ENCODE measurements at regions not wholly inside any gene's neighbourhood (a gene's known extent, or its start where the extent isn't known, plus 50 kb on each side); places are given as distances from the start of the nearest gene placed in this dataset.

- DNase-seq (ENCODE audit: low spot score), result no peak
- ChIA-PET POLR2A (interaction anchor here (0.7 kb wide), 1 partner anchor 33 kb away, joined by 3 read pairs; no protein-coding TSS in a partner anchor), CTCF (ENCODE audit: unreplicated experiment) (no interaction called here)
- no TSS peak for BruUV-seq (replicated peaks)
- Histone ChIP-seq H3K4me3 (ENCODE audit: low read depth, low read length, poor library complexity, severe bottlenecking) (no peak overlapping the region), H3K9me3 (ENCODE audit: low read length) (no peaks in the 10 kb centered on the region), H2AFZ (ENCODE audit: low read length) (no peak overlapping the region), H3K79me2 (ENCODE audit: insufficient read depth, low read depth, low read length) (no peaks in the 10 kb centered on the region), H3K9me2 (ENCODE audit: insufficient read depth, low read length) (no peaks in the 10 kb centered on the region), H3K36me3 (ENCODE audit: insufficient read depth, low read length) (no peaks in the 10 kb centered on the region), H4K20me1 (ENCODE audit: insufficient read depth, low read length) (no peaks in the 10 kb centered on the region), H3K4me2 (ENCODE audit: low read length) (no peak overlapping the region), H3K4me1 (ENCODE audit: insufficient read depth, low read length, poor library complexity, severe bottlenecking) (no peaks in the 10 kb centered on the region), H3K27ac (ENCODE audit: low read depth, low read length, poor library complexity, severe bottlenecking) (no peak overlapping the region)
- TF ChIP-seq CTCF (conservative IDR thresholded peaks at IDR 0.05; ENCODE audit: low read length), result no peak
- no peak for TF ChIP-seq EZH2phosphoT487 (IDR thresholded peaks at IDR 0.05; ENCODE audit: borderline replicate concordance, low read depth, low read length)
- intact Hi-C loops (cut with micrococcal nuclease; ENCODE audit: unreplicated experiment), result no loop called here
Measured at GRCh38 chr10:109529258-109529657, 394.1 kb downstream of the XPNPEP1 start.

- POLR2A ChIA-PET, result interaction anchor here (1.3 kb wide), 1 partner anchor 10 kb away, joined by 3 read pairs; no protein-coding TSS in a partner anchor
- Histone ChIP-seq H3K4me3 (ENCODE audit: low read depth, low read length, poor library complexity, severe bottlenecking) (no peak overlapping the region), H2AFZ (ENCODE audit: low read length) (no peak overlapping the region), H3K79me2 (ENCODE audit: insufficient read depth, low read depth, low read length) (no peaks in the 10 kb centered on the region), H4K20me1 (ENCODE audit: insufficient read depth, low read length) (no peaks in the 10 kb centered on the region), H3K27ac (ENCODE audit: low read depth, low read length, poor library complexity, severe bottlenecking) (no peak overlapping the region), H3K4me2 (ENCODE audit: low read length) (no peak overlapping the region), H3K4me1 (ENCODE audit: insufficient read depth, low read length, poor library complexity, severe bottlenecking) (no peaks in the 10 kb centered on the region), H3K36me3 (ENCODE audit: insufficient read depth, low read length) (no peaks in the 10 kb centered on the region), H3K9me2 (ENCODE audit: insufficient read depth, low read length) (no peaks in the 10 kb centered on the region), H3K9me3 (ENCODE audit: low read length) (no peaks in the 10 kb centered on the region)
- BruUV-seq (replicated peaks), result no TSS peak
- TF ChIP-seq CTCF (conservative IDR thresholded peaks at IDR 0.05; ENCODE audit: low read length) (no peak), EZH2phosphoT487 (IDR thresholded peaks at IDR 0.05; ENCODE audit: borderline replicate concordance, low read depth, low read length) (no peak)
- CTCF ChIA-PET (ENCODE audit: unreplicated experiment), result no interaction called here
- intact Hi-C loops (cut with micrococcal nuclease; ENCODE audit: unreplicated experiment), result no loop called here
- no peak for DNase-seq (ENCODE audit: low spot score)
Measured at GRCh38 chr10:109517748-109518147, 405.6 kb downstream of the XPNPEP1 start.

- BruUV-seq (replicated peaks), result no TSS peak
- Histone ChIP-seq H4K20me1 (ENCODE audit: insufficient read depth, low read length) (no peaks in the 10 kb centered on the region), H2AFZ (ENCODE audit: low read length) (no peak overlapping the region), H3K4me3 (ENCODE audit: low read depth, low read length, poor library complexity, severe bottlenecking) (no peak overlapping the region), H3K79me2 (ENCODE audit: insufficient read depth, low read depth, low read length) (no peaks in the 10 kb centered on the region), H3K36me3 (ENCODE audit: insufficient read depth, low read length) (no peaks in the 10 kb centered on the region), H3K4me2 (ENCODE audit: low read length) (no peak overlapping the region), H3K27ac (ENCODE audit: low read depth, low read length, poor library complexity, severe bottlenecking) (no peak overlapping the region), H3K9me3 (ENCODE audit: low read length) (no peaks in the 10 kb centered on the region), H3K4me1 (ENCODE audit: insufficient read depth, low read length, poor library complexity, severe bottlenecking) (no peaks in the 10 kb centered on the region), H3K9me2 (ENCODE audit: insufficient read depth, low read length) (no peaks in the 10 kb centered on the region)
- intact Hi-C loops (cut with micrococcal nuclease; ENCODE audit: unreplicated experiment), result no loop called here
- DNase-seq (ENCODE audit: low spot score), result no peak
- ChIA-PET POLR2A (interaction anchor here (1.1 to 1.2 kb wide), 2 partner anchors 18 to 875 kb away, joined by 3 read pairs; no protein-coding TSS in a partner anchor), CTCF (ENCODE audit: unreplicated experiment) (no interaction called here)
- TF ChIP-seq EZH2phosphoT487 (IDR thresholded peaks at IDR 0.05; ENCODE audit: borderline replicate concordance, low read depth, low read length) (no peak), CTCF (conservative IDR thresholded peaks at IDR 0.05; ENCODE audit: low read length) (no peak)
Measured at GRCh38 chr10:109504401-109504800, 418.9 kb downstream of the XPNPEP1 start.

Measured in OCI-LY7 (cell line).